HEK293 (cell line): ENCODE measurements at regions not wholly inside any gene's neighbourhood (a gene's known extent, or its start where the extent isn't known, plus 50 kb on each side); places are given as distances from the start of the nearest gene placed in this dataset.

Experiments used
- CTCF ChIA-PET: fragments of 350-600 bp; formaldehyde crosslinking; extraction: SDS; loops from one replicate; lab custom pipeline; 2021; ENCODE audit warnings: antibody characterized with exemption; lab: Yijun Ruan, JAX
- POLR2A ChIA-PET: fragments of 300-600 bp; formaldehyde crosslinking; extraction: SDS; loops from one replicate; lab custom pipeline; 2020; ENCODE audit warnings: antibody characterized with exemption, inconsistent platforms; lab: Yijun Ruan, JAX
- H3K27ac ChIP-seq: fragments of 200-500 bp; sonication (Bioruptor generic); 2 replicates; pipeline ENCODE4 v1.5.1; 2014; ENCODE audit warnings: low read depth, low read length, control low read depth, inconsistent platforms; ENCODE audit errors: extremely low read depth
- H3K36me3 ChIP-seq, 2 experiments: fragments of 200-500 bp in 1 of 2; sonication (Bioruptor generic) in 1 of 2; 1 replicate in 1 of 2; 2 replicates in 1 of 2; pipeline ENCODE4 v1.5.1; 2014 to 2017; ENCODE audit warnings: inconsistent platforms in 2 of 2, low read length in 2 of 2; ENCODE audit not compliant: control insufficient read depth in 2 of 2, insufficient read depth in 1 of 2
- H3K4me1 ChIP-seq: fragments of 200-500 bp; sonication (Bioruptor generic); 2 replicates; pipeline ENCODE4 v1.5.1; 2014; ENCODE audit warnings: mild to moderate bottlenecking, low read length, inconsistent platforms; ENCODE audit not compliant: control insufficient read depth, insufficient read depth
- H3K4me3 ChIP-seq: 2 replicates; pipeline ENCODE4 v1.5.1; 2011; ENCODE audit warnings: low read depth, mild to moderate bottlenecking, control low read depth, low read length, moderate library complexity
- H3K9me3 ChIP-seq: fragments of 200-500 bp; sonication (Bioruptor generic); 2 replicates; pipeline ENCODE4 v1.5.1; 2014; ENCODE audit warnings: low read depth, low read length, inconsistent platforms; ENCODE audit not compliant: control insufficient read depth, insufficient read depth
- GLIS1 ChIP-seq: fragments of 450-650 bp; formaldehyde crosslinking; IDR thresholded peaks from 2 replicates; pipeline ENCODE4 v1.5.1; 2016; ENCODE audit warnings: missing biosample characterization, missing genetic modification characterization
- KLF16 ChIP-seq: fragments of 450-650 bp; formaldehyde crosslinking; IDR thresholded peaks from 2 replicates; pipeline ENCODE4 v1.5.1; 2017; ENCODE audit warnings: missing biosample characterization, missing genetic modification characterization
- REPIN1 ChIP-seq: fragments of 450-650 bp; formaldehyde crosslinking; IDR thresholded peaks from 2 replicates; pipeline ENCODE4 v1.5.1; 2017; ENCODE audit warnings: missing biosample characterization, missing genetic modification characterization, low read depth
- SP7 ChIP-seq: fragments of 450-650 bp; formaldehyde crosslinking; IDR thresholded peaks from 2 replicates; pipeline ENCODE4 v1.5.1; 2016; ENCODE audit warnings: missing biosample characterization, missing genetic modification characterization
- ZBTB8A ChIP-seq: fragments of 450-650 bp; formaldehyde crosslinking; IDR thresholded peaks from 2 replicates; pipeline ENCODE4 v1.5.1; 2016; ENCODE audit warnings: missing biosample characterization, missing genetic modification characterization
- ZNF140 ChIP-seq: fragments of 450-650 bp; formaldehyde crosslinking; IDR thresholded peaks from 2 replicates; pipeline ENCODE4 v1.5.1; 2016; ENCODE audit warnings: missing biosample characterization, missing genetic modification characterization
- ZNF146 ChIP-seq: fragments of 450-650 bp; formaldehyde crosslinking; IDR thresholded peaks from 2 replicates; pipeline ENCODE4 v1.5.1; 2016; ENCODE audit warnings: missing biosample characterization, missing genetic modification characterization
- ZNF155 ChIP-seq: fragments of 450-650 bp; formaldehyde crosslinking; IDR thresholded peaks from 2 replicates; pipeline ENCODE4 v1.5.1; 2016; ENCODE audit warnings: missing biosample characterization, missing genetic modification characterization
- ZNF16 ChIP-seq: fragments of 450-650 bp; formaldehyde crosslinking; IDR thresholded peaks from 2 replicates; pipeline ENCODE4 v1.5.1; 2016; ENCODE audit warnings: low read depth, missing biosample characterization, missing genetic modification characterization
- ZNF175 ChIP-seq: fragments of 450-650 bp; formaldehyde crosslinking; IDR thresholded peaks from 2 replicates; pipeline ENCODE4 v1.5.1; 2016; ENCODE audit warnings: missing biosample characterization, missing genetic modification characterization
- ZNF366 ChIP-seq: fragments of 450-650 bp; formaldehyde crosslinking; conservative IDR thresholded peaks from 2 replicates; pipeline ENCODE4 v1.5.1; 2016; ENCODE audit warnings: missing biosample characterization, missing genetic modification characterization
- ZNF37A ChIP-seq: fragments of 450-650 bp; IDR thresholded peaks from 2 replicates; pipeline ENCODE4 v1.5.1; 2018; ENCODE audit warnings: missing biosample characterization, missing genetic modification characterization
- ZNF473 ChIP-seq: fragments of 450-650 bp; formaldehyde crosslinking; IDR thresholded peaks from 2 replicates; pipeline ENCODE4 v1.5.1; 2017; ENCODE audit warnings: missing biosample characterization, missing genetic modification characterization
- ZNF48 ChIP-seq: fragments of 450-650 bp; formaldehyde crosslinking; IDR thresholded peaks from 2 replicates; pipeline ENCODE4 v1.5.1; 2016; ENCODE audit warnings: missing biosample characterization, missing genetic modification characterization
- ZNF510 ChIP-seq: fragments of 450-650 bp; formaldehyde crosslinking; IDR thresholded peaks from 2 replicates; pipeline ENCODE4 v1.5.1; 2018; ENCODE audit warnings: mild to moderate bottlenecking, missing genetic modification characterization, missing biosample characterization; ENCODE audit not compliant: insufficient replicate concordance
- ZNF560 ChIP-seq: fragments of 450-650 bp; formaldehyde crosslinking; IDR thresholded peaks from 2 replicates; pipeline ENCODE4 v1.5.1; 2017; ENCODE audit warnings: missing biosample characterization, missing genetic modification characterization, borderline replicate concordance
- ZNF624 ChIP-seq: fragments of 450-650 bp; formaldehyde crosslinking; IDR thresholded peaks from 2 replicates; pipeline ENCODE4 v1.5.1; 2017; ENCODE audit warnings: missing biosample characterization, missing genetic modification characterization
- ZNF658 ChIP-seq: fragments of 450-650 bp; formaldehyde crosslinking; IDR thresholded peaks from 2 replicates; pipeline ENCODE4; 2016; ENCODE audit warnings: missing biosample characterization, missing genetic modification characterization
- ZNF792 ChIP-seq: fragments of 450-650 bp; formaldehyde crosslinking; IDR thresholded peaks from 2 replicates; pipeline ENCODE4 v1.5.1; 2016; ENCODE audit warnings: missing biosample characterization, missing genetic modification characterization
- TF ChIP-seq, protein P1 (sequence below): fragments of 450-650 bp; formaldehyde crosslinking; IDR thresholded peaks from 2 replicates; pipeline ENCODE4 v1.5.1; 2016; ENCODE audit warnings: missing biosample characterization, missing genetic modification characterization
- TF ChIP-seq, protein P2 (sequence below): fragments of 450-650 bp; formaldehyde crosslinking; IDR thresholded peaks from 2 replicates; pipeline ENCODE4 v1.5.1; 2016; ENCODE audit warnings: missing biosample characterization, missing genetic modification characterization, borderline replicate concordance

DNA sequence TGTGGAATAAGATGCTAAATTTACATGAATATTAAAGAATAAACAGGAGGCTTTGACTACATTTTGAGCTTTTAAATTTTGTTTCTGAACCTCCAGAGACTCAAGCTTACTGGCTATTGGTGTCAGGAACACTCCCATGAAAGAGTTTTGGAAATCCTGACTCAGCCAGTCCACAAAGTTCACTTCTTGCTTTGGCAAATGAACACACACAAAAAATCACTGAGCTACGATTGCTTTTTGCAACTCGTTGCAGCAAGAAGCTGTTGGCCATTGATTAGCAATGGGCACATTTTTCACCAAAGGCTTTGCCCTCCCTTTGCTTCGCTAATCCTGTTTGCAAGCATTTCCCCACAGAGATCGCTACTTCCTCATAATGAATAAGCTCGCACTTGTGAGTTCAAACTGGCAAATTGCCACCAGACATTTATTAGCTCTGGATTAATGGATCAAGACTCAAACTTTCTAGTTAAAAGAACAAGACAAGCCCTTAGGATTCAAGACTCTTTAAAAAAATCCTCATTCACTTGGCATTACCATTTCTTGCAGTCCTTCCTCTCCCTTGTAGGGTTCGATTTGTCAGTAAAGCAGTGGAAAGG lies 343.2 kb upstream of the ONECUT1 start:
- ChIA-PET POLR2A (no interaction called here), CTCF (no interaction called here)
- TF ChIP-seq ZNF155 = no peak
- no peak for TF ChIP-seq ZNF792 (tag by site-specific recombination)

DNA sequence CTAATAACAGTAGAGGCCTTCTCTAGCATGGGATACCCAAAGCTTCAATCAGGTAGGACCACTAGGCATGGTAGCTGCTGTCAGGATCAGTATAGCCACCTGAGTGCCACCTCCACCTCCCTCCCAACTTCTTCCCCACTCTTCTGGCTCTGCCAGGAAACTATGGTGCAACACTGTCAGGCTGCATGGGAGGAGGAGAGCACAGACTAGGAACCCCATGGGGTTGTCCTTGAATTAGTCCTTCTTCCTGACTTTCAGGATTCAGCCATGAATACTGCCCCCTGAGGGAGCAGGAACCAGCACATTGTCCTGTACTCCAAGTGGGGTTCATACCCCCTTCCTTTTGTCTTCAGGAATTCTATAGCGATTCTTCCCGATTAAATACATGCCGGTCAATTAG lies 340.8 kb upstream of the ONECUT1 start:
- Histone ChIP-seq H3K27ac (no peak overlapping the region), H3K4me1 (no peaks in the 10 kb centered on the region), H3K36me3 (no peaks in the 10 kb centered on the region), H3K9me3 (no peaks in the 10 kb centered on the region), H3K4me3 (no peak overlapping the region)
- ChIA-PET CTCF (interaction anchor here (0.7 kb wide), 1 partner anchor 1273 kb away, joined by 3 read pairs; no protein-coding TSS in a partner anchor), POLR2A (no interaction called here)
- TF ChIP-seq ZNF140 (tag by site-specific recombination) (no peak), ZNF560 (tag by site-specific recombination) (no peak), KLF16 (tag by site-specific recombination) (no peak), ZNF366 (no peak), ZBTB8A (no peak), ZNF37A (tag by site-specific recombination) (no peak), ZNF48 (tag by site-specific recombination) (no peak), SP7 (tag by site-specific recombination) (no peak), REPIN1 (tag by site-specific recombination) (no peak), GLIS1 (no peak), ZNF510 (tag by site-specific recombination) (no peak), ZNF146 (no peak), ZNF473 (no peak), ZNF16 (tag by site-specific recombination) (no peak), ZNF624 (tag by site-specific recombination) (no peak), ZNF658 (tag by site-specific recombination) (no peak), ZNF175 (tag by site-specific recombination) (no peak)
- TF ChIP-seq, protein P1, sequence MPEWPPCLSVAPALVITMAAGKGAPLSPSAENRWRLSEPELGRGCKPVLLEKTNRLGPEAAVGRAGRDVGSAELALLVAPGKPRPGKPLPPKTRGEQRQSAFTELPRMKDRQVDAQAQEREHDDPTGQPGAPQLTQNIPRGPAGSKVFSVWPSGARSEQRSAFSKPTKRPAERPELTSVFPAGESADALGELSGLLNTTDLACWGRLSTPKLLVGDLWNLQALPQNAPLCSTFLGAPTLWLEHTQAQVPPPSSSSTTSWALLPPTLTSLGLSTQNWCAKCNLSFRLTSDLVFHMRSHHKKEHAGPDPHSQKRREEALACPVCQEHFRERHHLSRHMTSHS = no peak
- TF ChIP-seq, protein P2, sequence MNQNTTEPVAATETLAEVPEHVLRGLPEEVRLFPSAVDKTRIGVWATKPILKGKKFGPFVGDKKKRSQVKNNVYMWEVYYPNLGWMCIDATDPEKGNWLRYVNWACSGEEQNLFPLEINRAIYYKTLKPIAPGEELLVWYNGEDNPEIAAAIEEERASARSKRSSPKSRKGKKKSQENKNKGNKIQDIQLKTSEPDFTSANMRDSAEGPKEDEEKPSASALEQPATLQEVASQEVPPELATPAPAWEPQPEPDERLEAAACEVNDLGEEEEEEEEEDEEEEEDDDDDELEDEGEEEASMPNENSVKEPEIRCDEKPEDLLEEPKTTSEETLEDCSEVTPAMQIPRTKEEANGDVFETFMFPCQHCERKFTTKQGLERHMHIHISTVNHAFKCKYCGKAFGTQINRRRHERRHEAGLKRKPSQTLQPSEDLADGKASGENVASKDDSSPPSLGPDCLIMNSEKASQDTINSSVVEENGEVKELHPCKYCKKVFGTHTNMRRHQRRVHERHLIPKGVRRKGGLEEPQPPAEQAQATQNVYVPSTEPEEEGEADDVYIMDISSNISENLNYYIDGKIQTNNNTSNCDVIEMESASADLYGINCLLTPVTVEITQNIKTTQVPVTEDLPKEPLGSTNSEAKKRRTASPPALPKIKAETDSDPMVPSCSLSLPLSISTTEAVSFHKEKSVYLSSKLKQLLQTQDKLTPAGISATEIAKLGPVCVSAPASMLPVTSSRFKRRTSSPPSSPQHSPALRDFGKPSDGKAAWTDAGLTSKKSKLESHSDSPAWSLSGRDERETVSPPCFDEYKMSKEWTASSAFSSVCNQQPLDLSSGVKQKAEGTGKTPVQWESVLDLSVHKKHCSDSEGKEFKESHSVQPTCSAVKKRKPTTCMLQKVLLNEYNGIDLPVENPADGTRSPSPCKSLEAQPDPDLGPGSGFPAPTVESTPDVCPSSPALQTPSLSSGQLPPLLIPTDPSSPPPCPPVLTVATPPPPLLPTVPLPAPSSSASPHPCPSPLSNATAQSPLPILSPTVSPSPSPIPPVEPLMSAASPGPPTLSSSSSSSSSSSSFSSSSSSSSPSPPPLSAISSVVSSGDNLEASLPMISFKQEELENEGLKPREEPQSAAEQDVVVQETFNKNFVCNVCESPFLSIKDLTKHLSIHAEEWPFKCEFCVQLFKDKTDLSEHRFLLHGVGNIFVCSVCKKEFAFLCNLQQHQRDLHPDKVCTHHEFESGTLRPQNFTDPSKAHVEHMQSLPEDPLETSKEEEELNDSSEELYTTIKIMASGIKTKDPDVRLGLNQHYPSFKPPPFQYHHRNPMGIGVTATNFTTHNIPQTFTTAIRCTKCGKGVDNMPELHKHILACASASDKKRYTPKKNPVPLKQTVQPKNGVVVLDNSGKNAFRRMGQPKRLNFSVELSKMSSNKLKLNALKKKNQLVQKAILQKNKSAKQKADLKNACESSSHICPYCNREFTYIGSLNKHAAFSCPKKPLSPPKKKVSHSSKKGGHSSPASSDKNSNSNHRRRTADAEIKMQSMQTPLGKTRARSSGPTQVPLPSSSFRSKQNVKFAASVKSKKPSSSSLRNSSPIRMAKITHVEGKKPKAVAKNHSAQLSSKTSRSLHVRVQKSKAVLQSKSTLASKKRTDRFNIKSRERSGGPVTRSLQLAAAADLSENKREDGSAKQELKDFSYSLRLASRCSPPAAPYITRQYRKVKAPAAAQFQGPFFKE = no peak

More for the DNA sequence above, 343.2 kb upstream of the ONECUT1 start:
- H3K9me3 ChIP-seq = no peaks in the 10 kb centered on the region
- H3K4me3 ChIP-seq = no peak overlapping the region
- no peak overlapping the region for H3K27ac ChIP-seq
- H3K4me1 ChIP-seq = no peaks in the 10 kb centered on the region
- H3K36me3 ChIP-seq = no peaks in the 10 kb centered on the region
